ENCODE measurements at regions not wholly inside any gene's neighbourhood (a gene's known extent, or its start where the extent isn't known, plus 50 kb on each side); places are given as distances from the start of the nearest gene placed in this dataset.
"Not testable (repeated sequence)": the region's sequence is repeated elsewhere in the genome, so short reads cannot be mapped to it uniquely, and the experiment has no call there.

DNA sequence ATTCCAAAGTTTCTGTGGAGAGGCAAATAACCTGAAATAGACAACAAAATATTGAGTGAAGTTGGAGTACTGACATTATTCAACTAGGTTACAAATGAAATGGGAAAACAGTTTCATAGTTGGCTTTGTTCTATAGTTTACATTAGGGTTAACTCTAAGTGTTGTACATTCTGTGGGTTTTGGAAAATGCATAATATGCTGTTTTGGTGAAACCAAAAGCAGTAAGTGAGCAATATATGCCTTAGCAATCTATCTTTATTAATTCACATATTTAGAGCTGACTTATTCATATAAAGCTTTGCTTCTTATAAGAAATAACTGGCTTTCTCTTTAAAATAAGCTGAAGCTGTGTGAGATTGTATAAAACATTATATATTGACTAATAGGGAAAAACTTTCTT, 157.5 kb upstream of the AHI1 start:
- DNase-seq (ENCODE audit: low spot score): no peak

- no peak for DNase-seq (ENCODE audit: low spot score)
Observed at GRCh38 chr6:135657207-135657606, 159.7 kb upstream of the AHI1 start.

DNA sequence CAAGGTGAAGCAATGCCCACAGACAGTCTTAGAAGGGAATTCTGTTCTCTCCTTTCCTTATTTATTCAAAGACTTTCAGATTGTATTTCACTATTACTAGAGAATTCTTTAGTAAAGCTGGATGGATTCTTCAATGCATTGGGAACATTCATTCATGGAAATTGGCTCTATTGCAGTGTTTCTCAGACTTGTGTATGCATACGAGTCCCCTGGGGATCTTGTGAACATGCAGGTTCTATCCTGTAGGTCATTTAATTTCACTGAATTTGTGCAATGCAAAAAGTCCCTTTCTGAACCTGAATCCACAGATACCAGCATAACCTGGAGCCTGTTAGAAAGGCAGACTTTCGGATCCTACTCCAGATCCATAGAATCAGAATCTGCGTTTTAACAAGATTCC, 160.9 kb upstream of the AHI1 start:
- no peak for DNase-seq (ENCODE audit: low spot score)

DNA sequence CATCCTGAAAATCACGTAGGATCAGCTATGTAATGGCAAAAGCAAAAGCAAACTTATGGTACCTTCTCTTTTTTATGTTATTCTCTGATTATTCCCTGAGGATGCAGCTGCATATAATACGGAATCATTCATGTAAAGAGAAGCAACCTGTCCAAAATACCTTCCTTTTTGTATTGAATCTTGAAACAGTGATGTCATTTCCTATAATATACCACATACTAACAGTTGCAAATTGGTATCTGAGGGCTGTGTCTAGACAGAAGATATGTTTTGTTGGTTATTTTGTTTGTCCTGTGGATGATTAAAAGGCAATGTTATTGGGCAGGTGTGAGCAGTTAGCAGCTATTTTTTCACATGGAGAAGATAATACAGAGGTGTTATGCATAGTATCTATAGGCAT, 161.4 kb upstream of the AHI1 start:
- no peak for DNase-seq (ENCODE audit: low spot score)

- DNase-seq (ENCODE audit: low spot score): no peak
Observed at GRCh38 chr6:135664527-135664926, 167.0 kb upstream of the AHI1 start.

DNA sequence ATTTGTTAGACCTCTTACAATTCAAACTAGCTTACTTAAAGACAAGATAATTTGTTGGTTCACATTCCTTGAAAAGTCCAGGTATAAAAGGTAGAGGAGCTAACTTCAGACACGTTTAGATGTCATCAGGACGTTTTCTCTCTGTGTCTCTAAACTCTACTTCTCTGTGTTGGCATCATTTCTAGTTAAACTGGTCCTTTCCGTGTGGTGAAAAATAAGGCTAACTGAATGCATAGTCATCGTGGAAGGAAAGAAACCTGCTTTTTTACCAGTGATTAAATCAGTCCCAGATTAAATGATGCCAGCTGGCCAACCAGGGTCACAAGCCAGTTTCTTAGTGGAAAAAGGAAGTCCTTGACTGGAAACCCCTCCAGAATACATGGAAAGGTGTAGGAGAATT, 168.4 kb upstream of the AHI1 start:
- DNase-seq (ENCODE audit: low spot score): no peak

- DNase-seq (ENCODE audit: low spot score): peak; percentile 52
Observed at GRCh38 chr6:135667691-135668455, 170.3 kb upstream of the AHI1 start.

DNA sequence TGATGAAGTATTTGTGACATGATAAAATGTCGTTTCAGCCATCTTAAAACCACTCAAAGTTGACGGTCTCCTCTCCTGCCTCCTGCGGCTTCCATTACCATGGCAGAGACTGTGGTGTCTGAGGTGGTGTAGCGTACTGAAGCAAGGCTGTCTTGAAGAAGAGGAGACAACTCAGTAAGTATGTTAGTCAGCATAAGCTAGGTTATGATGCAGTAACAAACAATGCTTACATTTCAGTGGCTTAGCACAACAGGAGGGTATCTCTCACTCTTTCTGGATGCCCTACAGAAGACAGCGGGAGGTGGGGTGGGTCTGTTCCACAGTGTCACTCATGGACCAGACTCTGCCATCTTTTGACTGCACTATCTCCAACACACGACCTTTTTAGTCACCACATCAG, 174.7 kb upstream of the AHI1 start:
- no peak for DNase-seq (ENCODE audit: low spot score)

DNA sequence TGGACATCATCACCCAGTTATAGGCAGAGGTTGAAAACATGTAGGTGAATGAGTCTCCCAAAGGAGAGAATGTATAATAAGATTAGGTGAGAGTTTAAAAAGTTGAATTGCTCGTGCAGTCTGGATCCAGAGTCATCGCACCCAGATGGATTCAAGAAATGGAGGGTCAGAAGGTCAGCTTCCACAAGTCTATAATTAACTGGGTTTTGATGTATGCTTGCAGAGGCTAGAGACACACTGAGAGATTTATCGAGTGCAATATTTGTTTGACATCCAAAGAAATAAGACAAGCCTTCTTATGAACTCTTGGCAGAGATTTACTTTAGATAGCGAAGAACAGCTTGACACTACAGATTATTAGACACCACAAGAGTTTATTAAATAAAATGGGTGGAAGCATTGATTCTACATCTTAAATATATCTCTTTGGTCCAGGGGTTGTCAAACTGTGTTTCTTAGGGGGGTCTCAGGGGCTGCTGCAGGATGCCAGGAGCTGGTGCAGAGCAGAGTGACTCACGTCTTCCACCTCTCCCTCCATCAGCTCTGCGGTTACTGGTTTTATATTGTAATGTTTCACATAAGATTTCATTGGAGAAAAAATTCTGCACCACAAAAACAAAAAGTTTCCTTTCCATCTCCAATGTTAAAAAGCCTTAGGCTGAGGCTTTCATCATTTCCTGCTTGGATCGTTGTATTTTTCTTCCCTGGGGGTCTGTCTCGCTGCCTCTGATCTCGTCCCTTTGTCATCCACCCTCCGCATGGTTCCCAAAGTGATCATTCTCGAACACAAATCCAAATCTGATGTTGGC, 176.2 kb upstream of the AHI1 start:
- DNase-seq (ENCODE audit: low spot score): peak; percentile 3

DNA sequence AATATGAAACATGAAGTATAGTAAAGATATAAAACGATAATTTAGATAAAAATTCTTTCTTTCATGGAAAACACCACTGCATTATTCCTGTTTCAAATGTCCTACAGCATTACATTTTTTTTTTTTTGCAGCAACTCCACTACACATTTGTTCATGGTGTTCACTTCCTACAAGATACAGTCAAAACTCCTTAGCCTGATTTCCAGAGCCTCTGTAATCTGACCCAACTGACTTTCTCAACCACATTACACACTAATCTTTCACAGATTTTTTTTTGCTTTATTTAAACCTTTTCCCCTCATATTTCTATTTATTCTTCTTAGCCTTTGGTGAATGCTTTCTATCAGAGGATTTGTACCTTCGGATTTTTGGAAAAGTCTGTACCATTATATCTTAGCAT, 176.5 kb upstream of the PDE7B start:
- DNase-seq (ENCODE audit: low spot score): no peak

DNA sequence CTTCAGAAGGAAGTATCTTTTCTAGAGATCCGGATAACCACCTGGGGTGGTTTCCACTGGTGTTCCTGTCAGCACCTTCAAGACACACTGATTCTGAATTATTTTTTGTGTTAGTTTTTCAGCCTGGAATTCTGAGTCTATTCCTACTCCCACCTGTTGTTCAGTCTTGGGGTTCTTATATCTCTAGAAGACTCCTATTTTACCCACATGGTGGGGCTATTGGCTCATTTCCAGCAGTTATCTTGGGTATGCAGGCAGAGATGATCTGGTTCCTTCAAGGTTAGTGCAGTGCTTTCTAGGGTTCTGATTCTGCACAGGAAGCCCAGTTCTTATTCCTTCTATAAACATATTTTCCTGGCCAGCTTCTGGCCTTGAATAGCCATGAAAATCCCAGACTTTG, 175.6 kb upstream of the PDE7B start:
- peak; percentile 4 for DNase-seq (ENCODE audit: low spot score)

- no peak for DNase-seq (ENCODE audit: low spot score)
Observed at GRCh38 chr6:135680964-135681913, 170.3 kb upstream of the PDE7B start.

DNA sequence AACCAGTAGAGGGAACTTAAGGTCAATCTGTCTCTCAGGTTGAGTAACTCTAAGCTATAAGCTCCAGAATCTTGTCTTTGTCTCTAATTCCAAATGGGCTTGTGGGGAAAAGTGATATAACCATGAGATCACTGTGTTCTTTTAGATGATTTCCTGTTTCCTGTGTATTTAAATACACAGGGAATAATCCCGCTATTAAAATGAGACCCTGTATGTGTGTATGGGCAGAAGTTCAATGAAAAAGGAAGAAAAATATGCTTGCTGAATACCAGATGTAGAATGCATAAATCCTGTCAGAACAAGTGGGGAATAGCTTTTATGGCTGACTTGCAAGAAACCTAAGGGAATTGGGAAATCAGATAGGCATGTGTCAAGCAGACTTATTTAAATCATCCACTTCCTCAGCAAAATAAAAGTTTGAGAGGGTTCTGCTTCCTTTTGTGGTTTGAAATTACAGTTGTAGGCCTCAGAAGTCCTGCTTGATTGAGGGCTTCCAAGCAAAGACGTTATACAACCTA, 164.7 kb upstream of the PDE7B start:
- DNase-seq (ENCODE audit: low spot score): no peak

DNA sequence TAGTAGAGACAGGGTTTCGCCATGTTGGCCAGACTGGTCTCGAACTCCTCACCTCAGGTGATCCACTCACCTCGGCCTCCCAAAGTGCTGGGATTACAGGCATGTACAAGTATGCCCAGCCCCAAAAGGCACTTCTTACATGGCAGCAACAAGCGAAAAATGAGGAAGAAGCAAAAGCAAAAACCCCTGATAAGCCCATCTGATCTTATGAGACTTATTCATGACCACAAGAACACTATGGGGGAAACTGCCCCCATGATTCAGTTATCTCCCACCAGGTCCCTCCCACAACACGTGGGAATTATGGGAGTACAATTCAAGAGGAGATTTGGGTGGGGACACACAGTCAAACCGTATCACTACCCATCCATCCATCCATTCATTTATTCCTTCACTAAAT, 163.0 kb upstream of the PDE7B start:
- DNase-seq (ENCODE audit: low spot score): not testable (repeated sequence)

GRCh38 chr6:135692426-135692825, 159.1 kb upstream of the PDE7B start:
- no peak for DNase-seq (ENCODE audit: low spot score)

DNA sequence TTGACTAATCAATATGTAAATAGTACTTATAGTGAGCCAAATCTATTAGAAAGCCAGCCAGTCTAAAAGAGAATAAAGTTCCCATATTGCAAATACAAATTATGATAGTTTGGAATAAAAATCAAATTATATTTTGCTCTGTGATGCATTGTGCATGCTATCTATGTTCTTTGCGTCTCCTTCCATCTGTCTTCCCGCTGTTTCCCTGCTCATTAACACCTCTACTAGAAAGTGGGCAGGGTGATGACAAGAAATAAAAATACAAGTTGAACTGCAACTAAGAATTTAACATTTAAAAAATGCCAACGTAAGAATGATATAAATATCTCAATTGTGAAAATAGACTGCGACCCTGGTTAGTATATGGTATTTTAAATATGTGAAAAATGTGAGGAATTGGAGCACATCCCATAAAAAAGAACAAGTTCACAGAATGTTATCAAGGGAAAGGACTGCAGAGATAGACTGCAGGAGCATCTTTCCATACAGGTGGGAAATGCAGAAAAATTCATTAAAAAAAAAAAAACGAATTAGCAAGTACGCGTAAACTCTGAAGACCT, 157.6 kb upstream of the PDE7B start:
- no peak for DNase-seq (ENCODE audit: low spot score)

GRCh38 chr6:135699705-135700104, 151.8 kb upstream of the PDE7B start:
- DNase-seq (ENCODE audit: low spot score): no peak

DNA sequence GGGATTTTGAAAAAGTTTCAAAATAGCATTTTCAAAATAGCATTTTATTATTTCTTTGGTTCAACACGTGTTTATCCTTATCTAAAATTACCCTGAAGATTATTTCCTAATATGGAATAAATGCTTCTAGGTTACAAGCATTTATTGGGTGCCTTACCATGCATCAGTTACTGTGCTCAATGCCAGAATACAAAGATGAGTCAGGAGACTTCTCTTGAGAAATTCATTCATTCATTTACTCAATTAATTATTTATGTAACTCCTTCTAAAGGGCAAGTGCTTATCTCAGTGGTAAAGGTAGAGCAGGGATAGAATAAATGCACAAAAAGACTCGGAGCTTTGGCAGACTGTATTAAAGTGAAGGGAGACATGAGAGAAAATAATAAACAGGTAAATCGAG, 150.1 kb upstream of the PDE7B start:
- DNase-seq (ENCODE audit: low spot score): no peak

GRCh38 chr6:135703007-135703406, 148.5 kb upstream of the PDE7B start:
- DNase-seq (ENCODE audit: low spot score): no peak

DNA sequence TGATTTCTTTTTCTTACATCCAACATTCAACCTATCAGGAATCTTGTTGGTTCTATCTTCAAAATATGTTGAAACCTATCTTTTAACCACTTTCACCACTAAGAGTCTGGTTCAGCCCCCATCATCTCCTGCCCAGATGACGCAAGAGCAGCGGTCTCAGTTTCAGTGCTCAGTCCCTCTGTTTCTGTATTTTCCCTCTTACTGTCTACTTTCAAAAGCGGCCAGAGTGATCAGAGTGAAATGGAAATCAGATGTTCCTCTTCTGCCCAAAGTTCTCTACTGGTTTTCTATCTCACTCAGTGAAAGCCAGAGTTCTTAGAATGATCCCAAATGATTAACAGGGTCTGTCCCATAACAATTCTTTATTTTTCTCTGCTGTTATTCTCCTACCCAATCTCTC, 147.9 kb upstream of the PDE7B start:
- no peak for DNase-seq (ENCODE audit: low spot score)

- DNase-seq (ENCODE audit: low spot score): no peak
Observed at GRCh38 chr6:135707426-135707825, 144.1 kb upstream of the PDE7B start.

- no peak for DNase-seq (ENCODE audit: low spot score)
Observed at GRCh38 chr6:135710042-135710441, 141.5 kb upstream of the PDE7B start.

Measured in H4 (cell line).